IPS-NIHi11 (cell line): ENCODE measurements at regions not wholly inside any gene's neighbourhood (a gene's known extent, or its start where the extent isn't known, plus 50 kb on each side); places are given as distances from the start of the nearest gene placed in this dataset.

Experiments
- DNase-seq: peaks from one replicate; pipeline ENCODE4 v3.0.0; 2012; ENCODE audit warnings: mixed read lengths, low spot score

DNA sequence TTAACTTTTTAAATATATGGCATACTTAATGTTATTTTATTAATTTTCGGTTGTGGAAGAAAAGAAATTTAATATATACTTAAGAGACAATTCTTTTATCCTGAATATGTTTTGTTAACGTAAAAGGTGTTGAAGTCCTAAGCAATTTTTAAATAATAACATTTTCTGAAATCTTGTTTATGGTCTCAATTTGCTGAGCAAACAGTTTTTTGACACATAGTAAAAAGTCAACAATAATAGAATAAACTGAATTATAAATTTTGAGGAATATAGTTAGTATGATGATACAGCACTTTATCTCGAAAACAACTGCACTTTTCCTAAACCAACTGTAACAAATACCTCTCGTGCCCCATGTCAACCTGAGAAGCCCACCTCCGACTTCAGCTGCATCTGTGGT, 229.8 kb upstream of the TARS1 start:
- no peak for DNase-seq

DNA sequence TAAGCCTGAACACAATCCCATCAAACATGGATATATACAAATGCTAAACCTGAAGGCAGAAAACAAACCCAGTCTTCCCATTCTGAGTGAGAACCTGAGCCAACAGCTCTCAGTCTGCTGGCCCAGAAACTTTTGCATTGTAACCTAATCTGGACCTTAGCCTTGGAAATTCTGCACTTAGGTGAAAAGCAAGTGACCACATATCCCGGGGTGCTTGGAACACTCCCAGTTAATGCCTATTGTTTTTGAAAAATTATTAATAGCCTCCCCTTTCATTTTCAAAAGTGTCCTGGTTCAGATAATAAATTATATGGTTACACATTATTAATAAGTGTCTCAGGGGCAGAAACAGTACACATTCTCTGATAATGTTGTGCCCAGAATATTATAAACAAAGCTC, 228.3 kb upstream of the TARS1 start:
- peak; percentile 33 for DNase-seq

DNA sequence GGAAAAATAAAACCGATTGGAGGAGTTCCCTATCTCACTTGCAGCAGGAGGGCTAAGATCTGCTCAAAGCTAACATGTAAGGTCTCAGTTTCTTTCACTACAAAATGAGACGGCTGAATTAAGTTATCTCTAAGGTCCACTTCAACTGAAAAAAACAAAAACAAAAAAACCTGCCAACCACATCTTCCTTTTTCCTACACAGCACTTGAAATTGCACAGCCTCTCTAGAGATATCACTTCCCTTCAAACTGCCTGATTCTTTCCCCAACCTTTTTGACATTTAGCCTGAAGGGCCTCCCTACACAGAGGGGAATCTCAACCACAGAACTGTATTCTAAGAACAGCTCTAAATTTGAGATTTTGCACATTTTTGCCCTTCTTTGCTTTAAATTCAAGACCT, 227.9 kb upstream of the TARS1 start:
- no peak for DNase-seq

DNA sequence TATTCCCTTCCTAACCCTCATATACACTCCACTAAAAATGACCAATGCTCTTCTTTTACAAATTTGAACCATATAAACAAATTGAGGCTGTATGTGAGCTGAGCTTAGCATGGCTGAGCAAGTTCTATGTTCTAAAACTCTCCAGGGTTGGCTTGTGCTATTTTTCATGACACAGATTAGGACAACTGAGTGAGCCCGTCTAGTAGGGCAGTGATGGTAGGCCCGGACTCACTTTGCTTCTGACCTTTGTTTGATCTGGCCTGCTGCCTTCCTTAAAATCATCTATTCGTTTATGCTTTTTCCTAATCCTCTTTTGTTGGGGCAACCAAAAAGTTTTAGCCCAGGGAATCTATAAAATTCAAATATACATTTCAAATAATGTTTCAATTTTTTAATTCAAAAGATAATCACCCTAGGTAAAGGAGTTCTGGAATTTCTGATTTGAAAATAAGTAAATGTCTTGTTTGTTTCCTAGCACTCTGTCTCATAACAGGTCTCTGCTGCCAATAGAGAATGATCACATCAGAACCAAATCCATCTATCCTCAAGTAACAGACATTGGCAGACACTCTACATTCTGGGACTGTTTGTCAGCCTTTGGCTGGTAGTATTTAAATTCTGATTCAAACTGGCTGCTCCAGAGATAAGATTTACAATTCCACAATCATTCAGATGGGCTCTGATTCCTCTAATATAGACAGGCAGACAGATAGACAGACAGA, 217.0 kb upstream of the TARS1 start:
- DNase-seq, result no peak

DNA sequence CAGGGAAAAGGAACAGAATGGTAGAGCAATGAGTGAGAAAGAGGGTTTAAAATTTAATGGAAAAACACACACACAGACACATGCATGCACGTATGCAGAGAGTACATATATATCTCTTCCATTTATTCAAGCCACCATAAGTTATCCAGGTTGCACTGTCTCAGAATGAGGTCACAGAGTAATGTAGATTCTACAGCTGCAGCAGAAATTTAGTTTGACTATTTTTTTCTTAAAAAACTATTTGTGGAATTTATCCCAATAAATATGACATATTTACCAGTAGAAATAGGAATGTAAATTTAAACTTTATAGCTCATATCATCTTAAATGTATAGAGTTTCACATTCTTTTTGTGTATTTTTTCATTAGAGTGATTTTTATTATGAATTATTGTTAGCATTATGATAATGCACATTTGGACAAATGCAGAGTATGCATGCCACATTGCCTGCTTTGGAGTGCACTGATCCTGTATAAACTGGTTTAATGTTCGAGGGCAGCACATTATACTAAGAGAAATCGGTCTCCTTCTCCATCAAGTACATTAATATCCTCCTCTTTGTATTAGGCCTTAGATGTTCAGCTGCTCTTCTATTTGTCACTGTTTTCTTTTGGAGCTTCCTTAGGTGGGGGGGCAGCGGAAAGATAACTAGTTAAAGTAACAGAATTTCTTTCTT, 216.3 kb upstream of the TARS1 start:
- DNase-seq, result no peak

DNA sequence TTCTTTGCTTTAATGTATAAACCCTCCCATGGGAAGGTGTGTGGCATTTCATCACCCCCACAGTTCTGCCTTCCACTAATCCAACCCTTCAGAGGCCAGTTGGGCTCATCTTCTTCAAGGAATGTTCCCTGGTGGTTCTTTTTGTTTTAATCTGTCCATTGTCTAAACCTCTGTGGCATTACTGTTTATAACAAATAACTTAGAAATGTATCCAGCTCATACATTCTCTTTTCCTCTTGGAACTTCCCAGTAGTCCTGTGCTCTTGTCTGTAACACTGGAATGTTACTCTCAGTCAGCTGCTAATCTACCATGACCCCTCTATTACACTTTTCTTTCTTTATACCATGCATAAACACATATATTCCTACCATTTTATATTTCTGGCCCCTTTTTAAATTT, 213.5 kb upstream of the TARS1 start:
- no peak for DNase-seq

DNA sequence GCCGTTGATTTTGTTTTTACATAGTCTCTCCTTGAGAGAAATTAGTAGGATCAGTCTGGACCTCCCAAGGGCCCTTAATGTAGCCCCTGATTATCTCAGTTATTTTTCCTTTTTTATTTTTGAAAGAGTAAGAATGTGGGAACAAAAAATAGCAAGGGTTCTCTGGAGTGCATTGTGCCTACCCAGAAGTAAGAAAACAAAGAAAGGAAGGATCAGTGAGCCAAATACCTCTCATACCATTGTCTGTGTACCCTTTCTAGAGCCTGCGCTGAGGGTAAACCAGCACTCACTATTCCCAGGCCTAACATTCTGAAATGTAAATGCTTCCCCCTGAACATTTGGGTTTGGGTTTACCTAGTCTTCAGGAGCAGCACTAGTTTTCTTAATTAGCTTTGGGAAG, 213.0 kb upstream of the TARS1 start:
- DNase-seq, result peak; percentile 39

DNA sequence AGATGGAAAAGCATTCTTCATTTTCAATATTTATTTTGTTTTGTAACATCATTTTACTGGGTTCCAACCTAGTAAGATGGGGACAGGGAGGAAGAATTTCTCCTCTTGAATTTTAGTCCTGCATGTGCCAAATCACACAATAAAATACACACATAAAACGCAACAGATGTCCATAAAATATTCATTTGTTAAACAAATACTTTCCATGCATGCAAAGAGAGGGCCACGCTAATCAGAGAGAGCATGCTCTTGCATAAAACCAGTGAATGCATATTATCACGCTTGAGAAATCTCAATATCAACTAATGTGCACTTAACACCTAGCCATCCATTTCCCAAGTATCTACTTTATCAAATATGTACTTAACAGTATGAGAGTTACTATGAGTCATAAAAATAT, 212.6 kb upstream of the TARS1 start:
- no peak for DNase-seq

DNA sequence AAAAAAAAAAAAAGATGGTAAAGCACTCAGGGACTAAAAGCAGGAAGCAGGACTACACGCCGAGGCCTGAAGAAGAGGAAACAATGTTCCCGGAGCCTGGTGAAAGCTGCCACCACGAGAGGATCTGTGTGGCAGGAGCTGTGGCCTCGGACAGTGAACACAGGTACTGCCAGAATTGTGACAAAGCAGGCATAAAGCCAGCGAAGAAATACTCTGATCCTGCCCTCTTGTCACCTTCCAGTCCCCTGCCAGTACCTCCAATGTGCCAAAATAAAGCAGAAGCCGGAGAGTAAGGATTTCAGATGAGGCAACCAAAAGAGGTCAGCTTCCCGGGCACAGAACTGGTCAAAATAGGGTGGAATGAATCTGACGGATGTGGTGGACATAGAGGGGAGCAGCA, 211.5 kb upstream of the TARS1 start:
- no peak for DNase-seq

DNA sequence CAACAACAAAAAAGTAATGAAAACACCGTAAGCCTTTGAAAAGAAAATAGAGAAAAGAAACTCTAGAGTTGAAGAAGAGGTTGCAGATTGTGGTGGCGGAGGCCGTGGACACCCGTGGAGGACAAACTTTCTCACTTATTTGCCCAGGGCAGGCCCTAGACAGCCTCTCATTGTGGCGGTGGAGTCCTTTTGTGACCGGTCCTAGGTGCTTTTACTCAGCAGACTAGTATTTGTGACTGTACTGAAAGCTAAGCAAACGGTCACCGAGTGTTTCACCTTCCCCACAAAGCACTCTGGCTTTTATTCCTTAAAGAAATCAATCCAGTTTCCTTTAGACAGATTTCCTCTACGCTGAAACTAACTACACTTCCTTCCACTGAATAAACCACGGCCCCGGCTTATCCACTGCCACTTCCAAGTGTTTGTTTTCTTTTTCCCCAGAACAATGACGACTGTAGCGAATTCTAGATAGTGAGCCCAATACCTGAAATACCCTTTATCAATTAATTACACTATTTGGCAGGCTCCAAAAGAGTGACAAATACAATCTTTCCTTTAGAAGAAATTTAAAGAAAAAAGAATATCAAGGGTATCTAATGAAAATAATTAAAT, 210.2 kb upstream of the TARS1 start:
- no peak for DNase-seq

DNA sequence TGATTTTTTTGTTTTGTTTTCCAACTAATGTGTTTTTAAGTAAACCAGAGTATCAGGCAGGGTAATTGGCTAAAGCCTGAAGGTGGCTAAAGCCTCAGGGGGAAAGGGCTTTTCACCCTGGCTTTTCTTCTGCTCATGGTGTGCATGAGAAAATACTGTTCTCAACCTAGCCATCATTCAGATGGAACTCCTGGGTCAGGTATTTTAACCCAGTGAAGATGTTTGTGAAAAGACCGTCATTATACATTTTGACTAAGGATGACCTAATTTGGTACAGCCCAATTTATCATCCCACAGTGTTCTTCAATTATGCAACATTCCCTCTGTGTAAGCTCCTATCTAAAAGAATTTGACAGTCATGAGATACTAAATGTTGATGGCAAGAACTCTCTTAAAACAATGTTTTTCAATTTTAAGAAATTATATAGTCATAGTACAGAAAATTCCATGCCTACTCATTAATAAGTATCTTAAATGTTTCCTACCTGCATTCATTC, 209.5 kb upstream of the TARS1 start:
- DNase-seq, result no peak

DNA sequence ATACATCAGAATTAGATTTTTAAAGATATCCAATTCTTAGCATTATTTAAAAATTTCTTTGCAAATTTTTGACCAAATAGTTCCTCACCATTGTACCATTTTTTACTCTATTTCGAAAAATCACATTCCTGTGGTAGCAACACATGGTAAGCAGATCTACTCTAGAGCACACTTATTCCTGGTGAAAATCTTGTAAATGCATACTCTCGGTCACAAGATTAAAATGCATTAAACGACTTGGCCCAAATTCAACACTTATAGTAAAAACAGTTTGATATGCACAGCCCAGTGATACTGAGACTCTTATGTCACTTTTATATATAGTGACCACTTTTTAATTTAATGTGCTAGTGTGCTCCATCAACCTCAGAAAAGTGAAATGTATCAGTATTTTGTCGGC, 208.8 kb upstream of the TARS1 start:
- DNase-seq, result no peak

DNA sequence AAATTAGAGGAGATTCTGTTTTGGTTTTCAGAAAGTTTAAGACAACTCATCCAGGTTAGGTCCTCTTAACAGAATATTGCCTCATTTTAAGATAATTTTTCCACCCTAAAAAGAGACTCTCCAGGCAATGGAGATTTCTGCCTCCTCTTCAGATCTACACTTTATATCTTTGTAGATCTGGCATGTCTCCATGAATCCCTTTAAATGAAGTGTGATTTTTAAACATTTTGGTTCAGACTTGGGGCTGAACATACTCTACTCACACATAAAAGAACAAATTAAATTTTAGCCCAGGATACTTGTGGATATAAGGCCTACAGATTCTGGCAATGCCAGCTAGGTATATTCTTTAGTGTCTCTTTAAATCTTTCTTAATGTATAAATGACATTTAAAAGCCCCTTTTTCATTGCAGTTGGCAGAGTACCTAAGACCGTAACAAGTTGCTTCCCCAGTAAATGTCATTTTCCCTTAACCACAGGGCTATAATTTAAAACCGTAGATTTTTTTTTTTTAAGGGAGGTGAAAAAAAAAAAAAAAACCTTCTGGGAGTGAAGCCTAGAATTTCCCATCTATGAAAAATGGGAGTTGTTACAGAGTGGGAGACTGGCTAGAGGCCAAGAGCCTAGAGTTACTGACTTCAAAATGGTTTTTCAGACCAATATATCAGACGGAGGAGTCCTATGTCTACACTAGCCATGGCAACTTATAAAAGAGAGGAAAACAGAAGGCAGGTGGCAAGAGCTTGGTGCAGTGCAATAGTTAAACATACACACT, 207.8 kb upstream of the TARS1 start:
- no peak for DNase-seq

DNA sequence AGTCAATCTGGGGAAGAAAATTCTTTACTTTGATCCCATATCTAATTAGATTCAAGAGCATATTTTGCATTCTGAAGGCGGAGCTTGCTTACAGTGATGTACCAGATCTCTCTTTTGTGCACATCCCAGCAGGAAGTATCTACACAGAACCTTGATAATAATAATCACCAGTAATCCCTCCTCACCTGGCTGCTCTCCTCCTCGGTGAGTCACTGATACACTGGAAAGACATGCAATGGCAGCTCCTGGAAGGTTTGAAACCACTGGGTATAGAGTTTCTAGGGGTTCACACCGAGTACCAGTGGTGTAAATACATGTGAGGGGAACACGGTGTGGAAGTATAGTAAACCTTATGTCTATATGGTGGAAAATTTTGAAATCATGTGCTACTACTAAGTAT, 205.5 kb upstream of the TARS1 start:
- no peak for DNase-seq

DNA sequence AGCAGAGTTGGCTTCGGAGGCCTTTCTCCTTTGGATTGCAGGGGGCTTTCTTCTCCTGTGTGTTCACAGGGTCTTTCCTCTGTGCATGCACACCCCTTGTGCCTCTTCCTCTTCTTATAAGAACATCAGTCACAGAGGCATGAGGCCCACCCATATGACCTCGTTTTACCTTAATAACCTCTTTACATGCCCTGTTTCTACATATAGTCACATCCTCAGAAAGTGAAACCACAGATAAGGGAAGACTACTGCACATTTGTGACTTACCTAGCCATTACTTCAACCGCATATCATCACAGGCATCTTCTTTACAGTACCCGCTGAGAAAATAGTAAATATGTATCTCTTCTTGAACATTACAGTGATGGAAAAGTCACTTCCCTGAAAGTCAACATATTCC, 204.9 kb upstream of the TARS1 start:
- no peak for DNase-seq

DNA sequence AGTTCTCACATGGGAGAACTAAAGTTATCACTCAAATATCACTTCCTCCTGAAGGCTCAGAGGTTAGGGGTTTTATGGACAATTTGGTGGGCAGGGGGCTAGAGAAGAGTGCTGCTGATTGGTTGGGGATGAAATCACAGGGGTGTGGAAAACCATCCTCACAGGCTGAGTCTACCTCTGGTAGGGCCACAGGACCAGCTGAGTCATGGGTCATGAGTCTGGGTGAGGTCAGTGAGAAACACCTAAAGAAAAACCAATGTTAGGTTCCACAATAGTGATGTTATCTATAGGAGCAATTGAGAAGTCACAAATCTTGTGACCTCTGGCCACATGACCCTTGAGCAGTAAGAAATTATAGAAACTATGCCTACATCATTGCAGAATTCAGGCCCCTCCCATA, 203.3 kb upstream of the TARS1 start:
- DNase-seq, result no peak

DNA sequence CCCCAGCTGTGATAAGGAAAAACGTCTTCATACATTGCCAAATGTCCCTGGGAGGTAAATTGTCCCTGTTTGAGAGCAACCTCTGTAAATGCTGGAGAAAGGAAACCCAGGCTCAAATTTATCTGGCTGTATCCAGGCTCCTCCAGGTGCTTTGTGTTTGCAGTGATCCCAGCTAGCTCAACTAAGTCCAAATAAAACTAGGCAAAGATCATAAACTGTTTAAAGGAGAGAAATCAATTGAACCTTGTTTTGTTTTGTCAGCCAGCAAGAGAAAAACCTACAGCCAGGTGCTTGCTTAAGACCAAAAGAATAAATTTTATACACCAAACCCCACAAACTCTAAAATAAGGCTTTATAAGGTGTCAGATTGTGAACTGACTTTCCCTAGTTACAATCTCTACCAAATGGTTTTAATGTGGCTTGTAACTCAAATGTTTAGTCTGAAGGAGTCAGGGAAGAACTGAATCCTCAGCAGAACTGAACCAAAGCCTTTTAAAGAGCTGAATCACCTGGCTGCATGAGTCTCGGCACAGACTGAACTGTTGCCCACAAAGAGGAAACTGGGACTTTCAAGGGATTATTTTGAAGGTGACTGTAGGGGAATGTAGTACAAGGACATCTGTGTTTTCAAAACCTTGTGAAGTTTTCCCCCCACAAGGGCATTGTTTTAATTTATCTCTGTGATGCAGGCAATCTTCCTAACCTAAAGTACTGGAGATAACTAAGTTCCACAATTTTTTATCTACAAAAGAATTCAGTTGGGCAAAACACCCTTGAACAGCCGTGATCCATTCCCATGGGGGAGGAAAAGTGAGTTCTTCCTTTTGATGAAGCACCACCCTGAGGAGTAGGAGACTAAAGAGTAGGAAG, 201.7 kb upstream of the TARS1 start:
- DNase-seq, result no peak

DNA sequence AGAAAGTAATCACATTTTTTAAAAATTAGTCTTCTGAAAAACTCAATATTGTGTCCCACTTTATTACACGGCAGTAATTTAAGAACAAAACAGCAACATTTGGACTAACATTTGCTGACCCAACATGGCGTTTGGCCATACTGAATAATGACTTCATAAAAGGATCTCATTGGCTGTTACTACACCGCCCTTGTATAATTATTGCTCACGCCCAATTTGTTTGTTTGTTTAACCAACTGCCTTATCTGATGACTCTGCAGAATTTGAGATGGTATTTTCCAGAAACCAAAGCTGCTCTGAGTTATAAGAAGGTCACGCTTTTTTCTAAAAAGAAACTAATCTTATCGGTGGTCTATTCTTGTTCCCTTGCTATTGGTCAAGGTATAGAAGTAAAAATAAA, 200.2 kb upstream of the TARS1 start:
- DNase-seq, result no peak

DNA sequence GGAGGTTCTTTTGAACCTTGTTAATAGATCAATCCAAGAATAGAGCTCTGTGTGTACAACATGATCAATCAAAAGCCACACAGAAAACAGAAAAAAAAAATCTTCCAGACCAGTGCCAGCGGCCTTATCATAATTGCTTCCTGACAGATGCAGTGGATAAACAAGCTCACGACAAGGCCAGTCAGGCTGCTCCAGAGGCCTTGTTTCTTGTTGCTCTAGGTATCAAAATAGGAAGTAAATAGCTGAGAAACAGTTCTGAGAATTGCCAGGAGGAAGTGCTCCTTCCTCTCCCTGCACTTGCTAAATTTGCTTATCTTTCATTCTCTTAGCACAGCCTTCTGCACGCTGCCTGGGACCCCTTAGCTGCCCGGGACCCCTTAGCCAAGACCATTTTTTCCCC, 199.0 kb upstream of the TARS1 start:
- no peak for DNase-seq

DNA sequence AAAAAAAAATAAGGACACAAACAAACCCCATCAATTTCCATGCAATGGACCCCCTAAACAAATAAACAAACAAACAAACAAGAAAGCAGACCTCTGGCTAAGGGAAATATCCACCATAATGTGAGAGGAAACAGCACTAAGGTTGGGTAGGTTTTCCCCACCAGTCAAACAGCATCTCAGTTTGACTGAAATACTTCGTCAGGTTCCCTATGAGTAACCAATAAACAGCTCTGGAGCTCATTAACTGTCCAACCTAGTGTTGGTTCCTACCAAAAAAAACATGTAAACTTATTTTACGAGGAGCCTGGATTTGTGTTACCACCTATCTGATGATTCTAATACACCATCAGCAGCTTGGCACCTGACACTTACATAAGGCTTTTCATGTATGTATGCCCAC, 198.5 kb upstream of the TARS1 start:
- DNase-seq, result no peak

DNA sequence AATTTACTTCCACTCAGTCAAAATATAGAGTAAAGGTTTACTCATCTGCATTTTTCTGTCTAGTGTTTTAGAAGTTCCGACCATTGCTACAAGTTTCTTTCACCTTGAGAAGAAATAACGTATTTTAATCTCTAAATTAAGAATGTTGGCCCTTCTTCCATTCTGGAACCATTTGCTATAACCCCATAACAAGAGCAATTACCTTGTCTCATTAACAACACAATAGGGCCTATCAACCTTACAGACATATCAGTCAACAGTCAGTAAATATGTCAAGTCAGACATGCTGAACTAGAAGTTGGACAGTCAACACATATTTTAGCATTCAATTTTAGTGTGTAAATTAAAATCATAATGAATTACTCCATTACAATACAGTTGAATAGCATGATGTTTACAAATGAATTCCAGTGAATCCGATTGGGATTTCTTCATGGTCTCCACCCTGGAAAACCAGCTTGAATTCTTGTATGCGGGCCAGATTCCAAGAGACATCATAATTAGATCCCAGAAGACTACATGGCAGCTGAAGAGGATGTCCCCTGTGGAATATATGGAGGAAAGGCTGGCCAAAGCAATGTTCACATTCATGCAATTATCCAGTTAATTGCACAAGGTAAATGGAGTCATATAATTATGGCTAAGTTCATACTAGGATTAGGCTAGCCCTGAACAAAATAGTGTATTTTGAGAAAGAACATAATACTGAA, 196.2 kb upstream of the TARS1 start:
- DNase-seq, result no peak
